ENCODE measurements at regions not wholly inside any gene's neighbourhood (a gene's known extent, or its start where the extent isn't known, plus 50 kb on each side); places are given as distances from the start of the nearest gene placed in this dataset.
"Not testable (repeated sequence)": the region's sequence is repeated elsewhere in the genome, so short reads cannot be mapped to it uniquely, and the experiment has no call there.

- ATAC-seq (ENCODE audit: low read depth in 2 of 2) = no peak
- Mint-ChIP-seq H3K27ac (no peak overlapping the region), H3K4me3 (no peak overlapping the region), H3K9me3 (peaks cover 1 to 13% (median 6%) of the 10 kb centered on the region in 7 donors), H3K36me3 (no peaks in the 10 kb centered on the region), H3K27me3 (no peaks in the 10 kb centered on the region), H3K4me1 (no peaks in the 10 kb centered on the region)
- H3K4me3 ChIP-seq (ENCODE audit: low read depth, low read length) = no peak overlapping the region
- no peak for DNase-seq
- no peak overlapping the region for H3K27ac ChIP-seq (ENCODE audit: insufficient read depth, low read length, poor library complexity, severe bottlenecking)
- H3K4me1 ChIP-seq (ENCODE audit: control insufficient read depth, insufficient read depth, low read length, poor library complexity, severe bottlenecking) = no peaks in the 10 kb centered on the region
- H3K27me3 ChIP-seq (ENCODE audit: control insufficient read depth, insufficient read depth, low read length) = no peaks in the 10 kb centered on the region
- H3K36me3 ChIP-seq (ENCODE audit: control insufficient read depth, insufficient read depth, low read length) = no peaks in the 10 kb centered on the region
- H3K9me3 ChIP-seq (ENCODE audit: control insufficient read depth in 2 of 2, low read length in 2 of 2) = no peaks in the 10 kb centered on the region
Measured at GRCh38 chr9:106084702-106085101, 390.4 kb downstream of the TMEM38B start.

DNA sequence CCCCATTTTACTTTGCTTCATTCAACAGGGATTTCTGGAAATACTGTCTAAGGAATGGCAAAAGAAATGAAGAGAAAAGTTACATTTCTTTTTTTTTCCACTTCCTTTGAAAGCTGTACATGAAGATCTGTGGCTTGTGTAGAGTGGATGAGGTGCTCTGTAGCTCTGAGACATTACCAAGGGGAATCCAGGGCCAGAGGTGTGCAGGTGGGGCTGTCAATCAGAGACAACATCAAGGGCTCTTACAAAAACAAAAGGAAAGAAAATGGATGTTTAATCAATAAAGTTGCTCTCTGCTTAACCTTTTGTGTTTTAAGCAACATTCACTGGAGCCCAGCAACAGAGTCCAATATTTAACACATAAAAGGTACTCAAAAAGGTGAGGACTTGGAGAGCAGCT lies 391.1 kb downstream of the TMEM38B start:
- H3K27me3 Mint-ChIP-seq = no peaks in the 10 kb centered on the region
- H3K27ac Mint-ChIP-seq = no peak overlapping the region
- ATAC-seq (ENCODE audit: low read depth in 2 of 2) (no peak), DNase-seq (no peak)
- no peak overlapping the region for H3K27ac ChIP-seq (ENCODE audit: insufficient read depth, low read length, poor library complexity, severe bottlenecking)
- H3K27me3 ChIP-seq (ENCODE audit: control insufficient read depth, insufficient read depth, low read length) = no peaks in the 10 kb centered on the region
- H3K9me3 Mint-ChIP-seq = peaks cover 1 to 14% (median 7%) of the 10 kb centered on the region in 7 donors
- no peak overlapping the region for H3K4me3 Mint-ChIP-seq
- no peak overlapping the region for H3K4me3 ChIP-seq (ENCODE audit: low read depth, low read length)
- no peaks in the 10 kb centered on the region for H3K9me3 ChIP-seq (ENCODE audit: control insufficient read depth in 2 of 2, low read length in 2 of 2)
- no peaks in the 10 kb centered on the region for H3K4me1 ChIP-seq (ENCODE audit: control insufficient read depth, insufficient read depth, low read length, poor library complexity, severe bottlenecking)
- H3K36me3 Mint-ChIP-seq = no peaks in the 10 kb centered on the region
- no peaks in the 10 kb centered on the region for H3K4me1 Mint-ChIP-seq
- no peaks in the 10 kb centered on the region for H3K36me3 ChIP-seq (ENCODE audit: control insufficient read depth, insufficient read depth, low read length)

DNA sequence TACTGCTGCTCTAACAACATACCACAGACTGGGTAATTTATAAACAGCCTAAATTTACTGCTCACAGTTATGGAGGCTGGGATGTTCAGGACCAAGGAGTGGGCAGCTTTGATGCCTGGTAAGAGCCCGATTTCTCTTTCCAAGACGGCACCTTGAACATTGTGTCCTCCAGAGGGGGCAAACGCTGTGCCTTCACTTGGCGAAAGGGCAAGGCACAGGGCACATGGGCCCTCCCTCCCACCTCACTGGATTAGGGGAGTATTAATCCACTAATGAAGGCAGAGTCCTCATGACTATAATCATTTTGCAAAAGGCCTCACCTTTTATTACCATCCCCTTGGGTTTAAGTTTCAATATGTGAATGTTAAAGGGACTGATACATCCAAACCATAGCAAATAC lies 397.7 kb downstream of the TMEM38B start:
- Mint-ChIP-seq H3K4me1 (no peaks in the 10 kb centered on the region), H3K27ac (no peak overlapping the region), H3K4me3 (no peak overlapping the region), H3K36me3 (no peaks in the 10 kb centered on the region), H3K9me3 (peaks cover 1 to 19% (median 8%) of the 10 kb centered on the region in 7 donors), H3K27me3 (no peaks in the 10 kb centered on the region)
- H3K4me1 ChIP-seq (ENCODE audit: control insufficient read depth, insufficient read depth, low read length, poor library complexity, severe bottlenecking) = no peaks in the 10 kb centered on the region
- H3K9me3 ChIP-seq (ENCODE audit: control insufficient read depth in 2 of 2, low read length in 2 of 2) = no peaks in the 10 kb centered on the region
- H3K4me3 ChIP-seq (ENCODE audit: low read depth, low read length) = no peak overlapping the region
- no peak for ATAC-seq (ENCODE audit: low read depth in 2 of 2)
- no peaks in the 10 kb centered on the region for H3K36me3 ChIP-seq (ENCODE audit: control insufficient read depth, insufficient read depth, low read length)
- no peaks in the 10 kb centered on the region for H3K27me3 ChIP-seq (ENCODE audit: control insufficient read depth, insufficient read depth, low read length)
- no peak overlapping the region for H3K27ac ChIP-seq (ENCODE audit: insufficient read depth, low read length, poor library complexity, severe bottlenecking)
- DNase-seq = no peak

DNA sequence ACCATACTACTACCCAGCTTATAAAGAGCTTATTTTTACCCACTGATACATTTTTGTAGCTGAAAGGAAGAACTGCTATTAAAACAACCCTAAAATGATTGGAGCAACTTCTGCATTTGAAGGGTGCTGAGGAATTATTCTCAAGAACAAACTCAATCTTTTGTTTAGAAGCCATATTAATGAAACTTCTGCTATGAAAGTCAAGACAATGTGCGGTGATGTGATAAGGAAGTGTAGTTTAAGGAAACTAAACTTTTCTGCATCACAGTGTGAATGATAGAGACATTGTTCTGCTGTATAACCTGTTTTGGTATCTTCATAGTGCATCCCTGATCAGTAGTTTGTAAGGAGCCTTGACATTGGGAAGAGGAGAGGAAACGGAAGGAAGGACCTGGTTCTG lies 408.5 kb downstream of the TMEM38B start:
- ATAC-seq (ENCODE audit: low read depth in 2 of 2) (no peak), DNase-seq (no peak)
- Mint-ChIP-seq H3K4me3 (no peak overlapping the region), H3K27me3 (no peaks in the 10 kb centered on the region), H3K36me3 (no peaks in the 10 kb centered on the region), H3K27ac (no peak overlapping the region), H3K9me3 (peaks cover 0 to 16% (median 5%) of the 10 kb centered on the region in 7 donors), H3K4me1 (no peaks in the 10 kb centered on the region)
- H3K27ac ChIP-seq (ENCODE audit: insufficient read depth, low read length, poor library complexity, severe bottlenecking) = no peak overlapping the region
- no peaks in the 10 kb centered on the region for H3K4me1 ChIP-seq (ENCODE audit: control insufficient read depth, insufficient read depth, low read length, poor library complexity, severe bottlenecking)
- H3K4me3 ChIP-seq (ENCODE audit: low read depth, low read length) = no peak overlapping the region
- no peaks in the 10 kb centered on the region for H3K36me3 ChIP-seq (ENCODE audit: control insufficient read depth, insufficient read depth, low read length)
- H3K27me3 ChIP-seq (ENCODE audit: control insufficient read depth, insufficient read depth, low read length) = no peaks in the 10 kb centered on the region
- peaks cover 0 to 2% of the 10 kb centered on the region in 2 experiments for H3K9me3 ChIP-seq (ENCODE audit: control insufficient read depth in 2 of 2, low read length in 2 of 2)

DNA sequence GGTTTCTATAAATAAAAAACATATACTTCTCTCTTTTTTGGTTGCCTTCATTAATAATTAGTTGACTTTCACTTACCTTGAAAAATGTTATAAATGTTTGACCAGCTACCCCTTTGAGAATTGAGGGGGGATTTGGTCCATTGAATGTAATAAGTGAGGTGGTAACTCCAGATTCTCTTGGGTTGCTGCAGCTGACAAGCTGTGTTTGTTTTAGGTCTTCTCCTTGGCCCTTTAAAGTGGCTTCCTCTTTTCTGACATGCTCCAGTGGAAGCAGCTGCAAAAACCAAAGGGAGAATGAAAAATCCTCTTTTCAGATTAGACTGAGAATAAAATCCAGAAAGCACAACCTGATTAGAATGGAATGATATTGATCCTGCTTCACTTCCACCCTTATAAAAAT lies 410.5 kb downstream of the TMEM38B start:
- no peaks in the 10 kb centered on the region for H3K27me3 Mint-ChIP-seq
- no peak overlapping the region for H3K27ac Mint-ChIP-seq
- Histone ChIP-seq H3K27ac (ENCODE audit: insufficient read depth, low read length, poor library complexity, severe bottlenecking) (no peak overlapping the region), H3K36me3 (ENCODE audit: control insufficient read depth, insufficient read depth, low read length) (no peaks in the 10 kb centered on the region), H3K4me1 (ENCODE audit: control insufficient read depth, insufficient read depth, low read length, poor library complexity, severe bottlenecking) (no peaks in the 10 kb centered on the region), H3K4me3 (ENCODE audit: low read depth, low read length) (no peak overlapping the region), H3K27me3 (ENCODE audit: control insufficient read depth, insufficient read depth, low read length) (no peaks in the 10 kb centered on the region), H3K9me3 (ENCODE audit: control insufficient read depth in 2 of 2, low read length in 2 of 2) (peaks cover 0 to 2% of the 10 kb centered on the region in 2 experiments)
- peaks cover 0 to 14% (median 7%) of the 10 kb centered on the region in 7 donors for H3K9me3 Mint-ChIP-seq
- H3K4me3 Mint-ChIP-seq = no peak overlapping the region
- H3K4me1 Mint-ChIP-seq = no peaks in the 10 kb centered on the region
- ATAC-seq (ENCODE audit: low read depth in 2 of 2) (no peak), DNase-seq (no peak)
- H3K36me3 Mint-ChIP-seq = no peaks in the 10 kb centered on the region

- no peaks in the 10 kb centered on the region for H3K4me1 Mint-ChIP-seq
- Histone ChIP-seq H3K36me3 (ENCODE audit: control insufficient read depth, insufficient read depth, low read length) (no peaks in the 10 kb centered on the region), H3K27me3 (ENCODE audit: control insufficient read depth, insufficient read depth, low read length) (no peaks in the 10 kb centered on the region), H3K4me1 (ENCODE audit: control insufficient read depth, insufficient read depth, low read length, poor library complexity, severe bottlenecking) (no peaks in the 10 kb centered on the region), H3K27ac (ENCODE audit: insufficient read depth, low read length, poor library complexity, severe bottlenecking) (no peak overlapping the region), H3K4me3 (ENCODE audit: low read depth, low read length) (no peak overlapping the region), H3K9me3 (ENCODE audit: control insufficient read depth in 2 of 2, low read length in 2 of 2) (peaks cover 0 to 2% of the 10 kb centered on the region in 2 experiments)
- peaks cover 0 to 19% (median 6%) of the 10 kb centered on the region in 7 donors for H3K9me3 Mint-ChIP-seq
- H3K27ac Mint-ChIP-seq = no peak overlapping the region
- no peak for DNase-seq
- H3K4me3 Mint-ChIP-seq = no peak overlapping the region
- H3K36me3 Mint-ChIP-seq = no peaks in the 10 kb centered on the region
- ATAC-seq (ENCODE audit: low read depth in 2 of 2) = no peak
- H3K27me3 Mint-ChIP-seq = no peaks in the 10 kb centered on the region
Measured at GRCh38 chr9:106106396-106106795, 412.1 kb downstream of the TMEM38B start.

GRCh38 chr9:106107716-106108115 lies 413.4 kb downstream of the TMEM38B start:
- H3K9me3 ChIP-seq (ENCODE audit: control insufficient read depth in 2 of 2, low read length in 2 of 2) = no peaks in the 10 kb centered on the region
- Mint-ChIP-seq H3K4me1 (no peaks in the 10 kb centered on the region), H3K27me3 (no peaks in the 10 kb centered on the region), H3K36me3 (no peaks in the 10 kb centered on the region), H3K4me3 (no peak overlapping the region), H3K27ac (no peak overlapping the region), H3K9me3 (peaks cover 0 to 19% (median 6%) of the 10 kb centered on the region in 7 donors)
- H3K4me3 ChIP-seq (ENCODE audit: low read depth, low read length) = no peak overlapping the region
- DNase-seq (no peak), ATAC-seq (ENCODE audit: low read depth in 2 of 2) (no peak)
- no peaks in the 10 kb centered on the region for H3K36me3 ChIP-seq (ENCODE audit: control insufficient read depth, insufficient read depth, low read length)
- no peaks in the 10 kb centered on the region for H3K4me1 ChIP-seq (ENCODE audit: control insufficient read depth, insufficient read depth, low read length, poor library complexity, severe bottlenecking)
- H3K27me3 ChIP-seq (ENCODE audit: control insufficient read depth, insufficient read depth, low read length) = no peaks in the 10 kb centered on the region
- no peak overlapping the region for H3K27ac ChIP-seq (ENCODE audit: insufficient read depth, low read length, poor library complexity, severe bottlenecking)

- DNase-seq; H3K4me3 Mint-ChIP-seq; H3K27ac Mint-ChIP-seq; ATAC-seq (ENCODE audit: low read depth in 2 of 2); H3K27ac ChIP-seq (ENCODE audit: insufficient read depth, low read length, poor library complexity, severe bottlenecking); H3K4me1 Mint-ChIP-seq; H3K4me3 ChIP-seq (ENCODE audit: low read depth, low read length); H3K27me3 ChIP-seq (ENCODE audit: control insufficient read depth, insufficient read depth, low read length); H3K27me3 Mint-ChIP-seq; H3K9me3 ChIP-seq (ENCODE audit: control insufficient read depth in 2 of 2, low read length in 2 of 2); H3K4me1 ChIP-seq (ENCODE audit: control insufficient read depth, insufficient read depth, low read length, poor library complexity, severe bottlenecking); H3K36me3 ChIP-seq (ENCODE audit: control insufficient read depth, insufficient read depth, low read length); H3K36me3 Mint-ChIP-seq: not testable (repeated sequence)
- peaks cover 0 to 19% (median 6%) of the 10 kb centered on the region in 7 donors for H3K9me3 Mint-ChIP-seq
Measured at GRCh38 chr9:106109706-106110105, 415.4 kb downstream of the TMEM38B start.
